ENCODE measurements at regions not wholly inside any gene's neighbourhood (a gene's known extent, or its start where the extent isn't known, plus 50 kb on each side); places are given as distances from the start of the nearest gene placed in this dataset.

- TF ChIP-seq ATF2 (CRISPR knock-in tag; IDR thresholded peaks at IDR 0.05; ENCODE audit: borderline replicate concordance, low read depth) (no peak), IRF2 (CRISPR knock-in tag; IDR thresholded peaks at IDR 0.05; ENCODE audit: borderline replicate concordance, low read depth) (no peak), FOXJ3 (CRISPR knock-in tag; IDR thresholded peaks at IDR 0.05; ENCODE audit: borderline replicate concordance) (no peak), RELA (CRISPR knock-in tag; IDR thresholded peaks at IDR 0.05; ENCODE audit: borderline replicate concordance) (no peak)
These were observed 147.5 kb downstream of the METTL4 start (continued) for GRCh38 chr18:2423761-2424160.

- Mint-ChIP-seq H3K4me3 (no peak overlapping the region), H3K4me1 (peaks cover 9% of the 10 kb centered on the region), H3K27me3 (ENCODE audit: low read depth) (no peaks in the 10 kb centered on the region; the same call in 1 of the 2 replicates), H3K9me3 (peaks cover 7% of the 10 kb centered on the region), H3K27ac (no peak overlapping the region), H3K36me3 (no peaks in the 10 kb centered on the region)
- ATAC-seq: no peak
- CTCF ChIA-PET: interaction anchor here (0.6 kb wide), 1 partner anchor 427 kb away, joined by 3 read pairs; no protein-coding TSS in a partner anchor
- TF ChIP-seq RELA (CRISPR knock-in tag; IDR thresholded peaks at IDR 0.05; ENCODE audit: borderline replicate concordance) (no peak), PRDM15 (CRISPR knock-in tag; IDR thresholded peaks at IDR 0.05) (no peak), ZNF281 (CRISPR knock-in tag; IDR thresholded peaks at IDR 0.05) (no peak), ZNF317 (CRISPR knock-in tag; IDR thresholded peaks at IDR 0.05; ENCODE audit: borderline replicate concordance, low read depth) (no peak), USF2 (CRISPR knock-in tag; IDR thresholded peaks at IDR 0.05) (no peak), ERG (CRISPR knock-in tag; IDR thresholded peaks at IDR 0.05) (no peak), STAT6 (CRISPR knock-in tag; conservative IDR thresholded peaks at IDR 0.05; ENCODE audit: low read depth) (no peak), EMX1 (CRISPR knock-in tag; IDR thresholded peaks at IDR 0.05) (no peak), ATF6 (CRISPR knock-in tag; IDR thresholded peaks at IDR 0.05) (no peak), FOXK1 (CRISPR knock-in tag; IDR thresholded peaks at IDR 0.05) (no peak), SP1 (CRISPR knock-in tag; conservative IDR thresholded peaks at IDR 0.05) (no peak), PREB (CRISPR knock-in tag; IDR thresholded peaks at IDR 0.05; ENCODE audit: borderline replicate concordance) (no peak), TEAD1 (CRISPR knock-in tag; IDR thresholded peaks at IDR 0.05) (no peak), OVOL2 (CRISPR knock-in tag; IDR thresholded peaks at IDR 0.05; ENCODE audit: borderline replicate concordance) (no peak)
- POLR2A ChIA-PET: no interaction called here
- DNase-seq (ENCODE audit: low spot score): no peak
These were observed 146.9 kb downstream of the METTL4 start for GRCh38 chr18:2424420-2424819.

Data from WTC11 (cell line).